HG02981 (cell line): ENCODE measurements at regions not wholly inside any gene's neighbourhood (a gene's known extent, or its start where the extent isn't known, plus 50 kb on each side); places are given as distances from the start of the nearest gene placed in this dataset.

Experiments used
- ATAC-seq: cut with Tn5 transposase; IDR thresholded peaks from one replicate; pipeline ENCODE4 v1.9.1; 2021; ENCODE audit warnings: mild to moderate bottlenecking, moderate library complexity; ENCODE audit not compliant: unreplicated experiment

DNA sequence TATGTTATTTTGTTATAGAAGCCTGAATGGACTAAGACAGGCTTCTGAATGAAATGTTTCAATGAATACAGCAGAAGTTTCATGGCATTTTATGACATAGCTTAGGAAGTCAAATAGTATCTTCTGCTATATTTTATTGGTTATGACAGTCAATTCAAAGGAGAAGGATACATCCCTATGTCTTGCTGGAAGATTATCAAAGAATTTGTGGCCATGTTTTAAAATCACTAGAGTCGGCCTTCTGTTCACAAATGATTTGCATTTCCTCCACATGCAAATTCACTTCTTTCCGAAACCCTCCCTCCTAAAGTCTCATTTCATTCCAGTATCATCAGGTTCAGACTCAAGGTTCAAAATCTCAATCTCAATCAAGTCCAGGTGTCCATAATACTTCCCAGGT is 679.2 kb upstream of the ADAMTS5 start:
- no peak for ATAC-seq

DNA sequence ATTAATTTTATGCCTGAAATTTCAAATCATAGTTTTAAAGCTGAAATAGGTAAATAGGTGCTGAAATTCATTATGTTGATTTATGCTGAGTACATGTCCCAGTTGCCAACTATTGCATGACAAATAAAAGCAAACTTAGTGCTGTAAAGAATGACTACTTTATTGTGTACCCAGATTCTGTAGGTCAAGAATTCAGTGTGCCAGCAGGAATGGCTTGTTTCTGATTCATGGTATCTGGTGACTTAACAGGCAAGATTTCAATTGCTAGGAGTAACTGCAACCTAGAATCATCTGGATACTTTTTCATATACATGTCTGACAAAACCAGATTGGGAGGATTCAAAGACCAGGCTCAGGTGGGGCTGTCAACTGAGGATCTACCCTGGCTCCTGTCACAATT is 678.4 kb upstream of the ADAMTS5 start:
- ATAC-seq: no peak

DNA sequence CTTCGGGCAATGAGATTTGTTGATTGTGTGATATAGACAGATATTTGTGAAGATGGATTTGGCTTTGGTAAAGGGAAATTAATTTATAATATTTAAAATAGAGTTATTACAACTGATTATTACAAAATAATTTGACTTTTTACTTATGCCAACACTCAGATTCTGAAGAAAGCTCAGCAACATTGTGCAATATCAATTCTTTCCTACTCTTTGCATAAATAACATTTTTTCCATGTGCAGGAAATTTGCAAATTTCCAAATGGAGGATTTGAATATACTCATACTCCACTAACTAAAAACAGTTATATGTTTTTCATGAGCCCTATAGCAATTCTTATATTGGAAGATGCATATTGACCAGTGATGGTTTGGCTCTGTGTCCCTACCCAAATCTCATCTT is 676.4 kb upstream of the ADAMTS5 start:
- no peak for ATAC-seq

DNA sequence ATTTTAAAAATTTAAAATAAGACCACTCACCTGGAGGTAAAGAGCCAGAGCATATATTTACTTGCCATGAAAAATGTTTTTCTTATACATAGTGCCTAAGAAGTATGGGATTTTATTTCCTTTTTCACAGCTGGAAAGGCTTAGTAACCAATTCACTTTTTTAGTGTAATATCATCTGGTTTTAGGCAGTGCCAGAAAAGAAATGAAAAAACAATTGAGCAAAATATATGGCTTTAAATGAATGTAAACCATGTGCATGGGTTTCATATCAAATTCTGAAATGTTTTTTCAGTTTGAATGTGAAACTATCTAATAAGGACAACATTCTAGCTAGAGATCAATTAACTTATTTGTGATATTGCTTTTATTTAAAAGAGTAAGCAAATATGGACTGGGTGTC is 672.4 kb upstream of the ADAMTS5 start:
- no peak for ATAC-seq

DNA sequence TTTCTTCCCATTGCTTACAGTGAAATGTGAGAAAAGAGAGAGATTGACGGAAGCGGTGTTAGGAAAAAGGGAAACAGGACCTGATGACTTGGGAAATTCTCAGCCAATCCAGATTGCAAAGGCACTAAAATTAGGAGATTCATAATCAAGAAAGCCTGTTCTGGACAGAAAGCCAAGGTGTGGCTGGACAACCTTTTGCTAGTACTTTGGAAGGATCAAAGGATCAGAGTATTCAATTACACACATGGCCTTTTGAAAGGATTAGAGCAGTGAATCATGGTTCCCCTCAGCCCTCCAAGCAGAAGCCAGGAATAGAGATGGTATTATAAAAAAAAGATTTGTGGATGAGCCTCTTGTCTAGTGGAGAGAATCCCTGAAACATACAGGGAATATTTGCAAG is 669.8 kb upstream of the ADAMTS5 start:
- no peak for ATAC-seq

DNA sequence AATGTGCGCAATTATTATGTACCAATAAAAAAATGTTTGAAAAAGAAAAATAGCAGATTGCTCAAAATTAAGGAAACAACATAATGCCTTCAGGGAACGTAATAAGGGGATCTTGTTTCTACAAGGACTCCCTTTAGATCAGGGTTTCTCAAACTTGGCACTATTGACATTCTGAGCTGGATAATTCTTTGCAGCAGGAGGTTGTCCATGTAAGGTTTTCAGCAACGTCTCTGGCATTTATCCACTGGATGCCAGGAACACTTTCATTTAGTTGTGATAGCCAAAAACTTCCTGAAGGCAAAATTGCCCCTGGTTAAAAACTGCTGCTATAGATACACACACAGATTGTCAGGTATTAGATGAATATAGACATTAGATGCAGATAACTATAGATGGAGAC is 666.7 kb upstream of the ADAMTS5 start:
- ATAC-seq: no peak

DNA sequence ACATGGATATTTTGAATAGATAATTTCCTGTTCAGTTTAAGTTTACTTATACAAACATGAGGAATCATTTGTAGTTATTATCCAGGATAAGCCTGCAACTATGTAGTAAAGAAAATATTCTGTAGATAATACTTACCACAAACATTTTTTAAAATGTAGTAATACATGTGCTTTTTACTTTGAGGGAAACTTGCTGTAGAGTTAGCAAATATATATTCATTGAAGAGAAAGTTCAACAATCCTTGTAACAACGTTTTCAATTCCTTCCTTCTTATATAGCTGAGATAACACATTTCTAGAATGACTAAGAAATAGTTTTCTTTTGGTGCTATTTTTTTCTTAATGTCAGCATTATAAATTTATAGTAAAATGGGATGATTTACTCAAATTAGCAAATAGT is 664.6 kb upstream of the ADAMTS5 start:
- ATAC-seq: no peak

DNA sequence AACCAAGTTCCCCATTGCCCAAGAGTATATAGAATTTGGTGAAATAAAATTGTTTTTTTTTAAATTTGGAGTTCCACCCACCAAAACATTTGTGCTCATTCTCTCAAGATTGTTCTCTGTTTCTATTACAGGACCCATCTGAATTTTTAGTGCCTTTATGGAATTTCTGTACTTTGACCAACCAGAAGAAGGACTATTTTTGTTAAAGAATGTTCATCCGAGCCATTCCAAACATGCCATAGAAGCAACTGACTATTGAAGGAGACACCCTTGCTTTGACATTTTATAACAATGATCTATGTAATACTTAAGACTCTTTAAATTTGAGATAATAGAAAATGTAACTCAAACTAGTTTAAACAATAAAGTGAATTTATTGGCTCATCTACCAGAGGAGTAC is 655.7 kb upstream of the ADAMTS5 start:
- no peak for ATAC-seq

DNA sequence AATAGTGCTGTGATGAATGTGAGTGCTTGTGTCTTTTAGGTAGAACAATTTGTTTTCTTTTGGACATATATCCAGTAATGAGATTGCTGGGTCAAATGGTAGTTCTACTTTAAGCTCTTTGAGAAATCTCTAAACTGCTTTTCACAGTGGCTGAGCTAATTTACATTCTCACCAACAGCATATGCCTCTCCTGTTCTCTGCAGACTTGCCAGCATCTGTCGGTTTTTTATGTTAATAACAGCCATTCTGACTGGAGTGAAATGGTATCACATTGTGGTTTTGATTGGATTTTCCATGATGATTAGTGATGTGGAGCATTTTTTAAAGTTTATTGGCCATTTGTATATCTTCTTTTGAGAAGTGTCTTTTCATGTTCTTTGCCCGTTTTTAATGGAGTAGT is 647.3 kb upstream of the ADAMTS5 start:
- ATAC-seq: no peak

DNA sequence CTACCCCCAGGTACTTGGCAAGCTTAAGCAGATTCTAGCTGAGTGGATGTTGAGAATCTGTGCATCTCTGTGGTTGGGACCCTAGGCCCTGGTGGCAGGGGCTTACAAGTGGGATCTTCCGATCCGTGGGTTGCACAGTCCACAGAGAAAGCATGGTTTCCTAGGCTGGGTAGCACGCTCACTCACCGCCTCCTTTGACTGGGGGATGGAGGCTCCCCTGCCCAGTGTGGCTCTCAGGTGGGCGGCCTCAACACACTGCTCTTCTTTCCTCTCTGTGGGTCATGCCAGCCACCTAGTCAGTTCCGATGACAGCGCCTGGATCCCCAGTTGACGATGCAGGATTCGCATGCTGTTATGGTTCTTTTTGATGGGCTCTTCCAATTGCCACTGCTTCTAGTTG is 639.5 kb upstream of the ADAMTS5 start:
- ATAC-seq: no peak

DNA sequence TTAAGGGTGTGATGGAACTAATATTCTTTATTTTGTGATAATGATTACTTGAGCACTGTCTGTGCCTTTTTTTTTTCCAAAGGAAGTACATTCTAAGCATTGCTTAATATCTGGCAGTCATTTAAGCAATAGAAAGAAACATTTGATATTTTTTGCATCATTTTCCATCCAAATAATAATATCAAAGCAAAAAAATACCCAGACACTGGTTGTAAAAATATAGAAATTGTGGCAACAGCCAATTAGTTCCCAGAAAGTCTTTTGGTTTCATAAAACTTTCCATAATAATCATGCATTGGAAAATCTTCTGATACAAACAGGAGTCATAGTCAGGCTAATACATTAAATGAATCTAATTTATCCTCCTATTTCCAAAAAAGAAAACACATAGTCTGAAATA is 629.3 kb upstream of the ADAMTS5 start:
- ATAC-seq: no peak

DNA sequence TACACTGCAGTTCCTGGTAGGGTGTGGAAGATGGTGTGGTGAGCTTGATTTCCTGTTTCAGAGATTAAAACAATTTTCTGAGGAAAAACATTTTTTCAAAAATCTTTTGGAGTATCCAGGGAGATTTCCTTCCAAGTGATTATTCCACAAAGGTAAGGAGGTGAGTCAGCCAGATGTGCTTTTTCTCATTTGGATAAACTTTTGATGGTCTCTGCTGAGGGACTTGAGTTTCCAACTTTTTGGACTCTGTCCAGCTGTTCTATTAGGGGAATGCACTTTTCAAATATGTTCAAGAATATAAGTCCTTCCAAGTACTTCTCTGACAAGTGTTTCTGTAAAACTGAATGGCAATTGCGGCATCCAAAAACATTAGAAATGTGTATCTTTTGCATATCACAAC is 628.8 kb upstream of the ADAMTS5 start:
- ATAC-seq: no peak

DNA sequence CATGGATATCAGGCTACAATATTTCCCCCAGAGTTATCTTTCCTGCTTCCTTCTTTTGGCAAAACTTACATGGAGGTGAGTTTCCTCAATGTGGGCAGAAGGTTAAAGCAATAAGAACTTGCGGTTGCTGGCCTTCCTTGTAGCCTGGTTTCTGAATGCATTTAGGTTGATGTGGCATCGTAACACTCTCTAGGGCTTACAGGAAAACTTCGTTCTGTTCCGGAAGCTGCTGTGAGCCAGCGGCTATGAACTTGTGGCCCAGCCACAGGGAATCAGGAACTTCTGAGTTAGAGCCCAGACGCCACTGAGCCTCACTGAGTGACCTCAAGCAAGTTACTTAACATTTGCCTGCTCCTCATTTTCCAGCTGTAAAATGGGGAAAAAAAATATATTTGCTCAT is 623.4 kb upstream of the ADAMTS5 start:
- no peak for ATAC-seq

DNA sequence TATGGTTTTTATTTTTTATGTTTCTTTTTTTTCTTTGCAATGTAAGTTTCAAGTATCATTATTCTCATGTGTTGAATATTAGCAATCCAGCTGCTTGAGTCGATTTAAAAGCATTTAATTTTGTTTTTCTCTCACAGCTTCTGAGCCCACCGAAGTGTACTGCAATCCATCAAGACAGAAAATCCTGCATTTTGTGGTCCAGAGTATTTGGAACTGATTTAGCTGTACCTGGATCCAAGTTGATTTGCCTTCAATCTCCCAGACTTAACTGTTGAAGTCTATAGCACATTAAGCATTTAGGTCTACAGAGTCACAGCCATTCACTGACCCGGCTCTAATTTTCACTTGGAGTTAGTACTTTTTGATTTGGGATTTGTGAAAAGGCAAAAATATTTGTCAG is 622.9 kb upstream of the ADAMTS5 start:
- no peak for ATAC-seq

DNA sequence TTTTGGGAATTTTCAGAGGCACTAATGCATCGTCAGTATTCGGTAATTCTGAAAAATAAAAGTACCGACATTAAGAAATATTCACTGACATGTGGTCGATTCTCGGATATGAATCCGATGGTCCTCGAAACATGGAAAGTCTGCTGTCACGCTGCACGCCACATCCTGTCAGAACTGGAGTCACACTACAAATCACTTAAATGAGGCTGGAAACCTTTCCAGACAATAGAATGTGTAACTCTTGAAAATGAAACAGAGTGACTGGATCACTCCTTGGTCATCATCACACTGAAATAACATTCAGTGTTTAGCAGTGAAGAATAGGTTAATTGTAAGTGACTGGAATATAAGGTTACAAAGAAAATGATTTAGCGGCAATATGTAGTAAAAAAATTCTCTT is 620.1 kb upstream of the ADAMTS5 start:
- ATAC-seq: no peak

DNA sequence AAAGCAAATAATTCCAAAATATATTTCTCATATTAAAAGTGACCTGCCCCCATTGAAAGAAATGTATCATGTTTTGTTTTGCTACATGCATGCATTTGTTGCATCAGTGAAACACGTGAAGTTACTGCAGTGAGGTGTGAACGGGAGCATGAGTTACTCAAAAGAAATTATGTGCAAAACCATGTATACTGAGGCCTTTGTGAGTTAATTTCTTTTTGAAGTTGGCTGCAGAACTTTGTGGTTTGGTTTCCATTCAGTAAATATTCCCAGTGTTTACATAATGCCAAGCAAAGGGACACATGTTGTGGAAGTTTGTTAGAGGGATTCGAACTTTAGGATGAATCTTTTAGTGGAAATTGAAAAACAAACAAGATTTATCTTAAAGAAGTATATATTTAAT is 619.4 kb upstream of the ADAMTS5 start:
- ATAC-seq: no peak

DNA sequence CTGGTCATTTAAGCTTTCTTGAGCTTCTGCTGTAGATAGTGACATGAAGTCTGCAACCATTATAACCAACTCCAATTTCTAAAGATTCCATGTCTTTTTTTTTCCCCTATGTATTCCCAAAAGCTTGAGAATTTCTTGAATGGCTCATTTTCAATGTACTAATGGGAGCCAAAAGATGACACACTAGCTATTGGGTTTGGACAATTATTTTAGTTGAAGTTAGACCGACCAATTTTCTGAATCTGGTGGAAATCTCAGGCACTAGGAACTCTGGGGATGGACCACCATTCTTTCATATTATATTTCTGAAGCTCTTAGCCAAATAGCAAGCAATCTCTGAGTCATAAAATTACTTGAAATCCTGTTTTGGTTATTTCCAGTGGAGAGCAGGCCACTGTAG is 617.4 kb upstream of the ADAMTS5 start:
- ATAC-seq: no peak

DNA sequence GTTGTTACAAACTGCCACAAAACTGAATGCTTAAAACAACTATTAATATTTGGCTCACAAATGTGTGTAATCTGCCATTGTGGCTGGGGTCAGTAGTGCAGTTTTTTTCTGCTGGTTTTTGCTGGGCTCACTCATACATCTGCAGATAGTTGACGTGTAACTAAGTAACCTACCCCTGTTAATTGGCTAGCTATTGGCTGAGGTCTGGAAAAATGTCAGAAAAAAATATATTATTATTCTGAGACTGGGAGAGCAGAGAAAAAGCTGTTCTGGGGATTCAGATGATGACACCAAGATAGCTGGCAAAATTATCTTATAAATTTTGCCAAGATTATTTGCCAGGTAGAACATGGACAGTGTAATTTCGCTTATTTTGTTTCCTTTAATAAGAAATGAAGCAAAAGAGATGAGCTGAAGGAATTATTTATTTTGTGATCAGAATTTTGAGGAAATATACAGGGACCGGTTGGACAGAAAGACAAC is 616.1 kb upstream of the ADAMTS5 start:
- ATAC-seq: no peak

DNA sequence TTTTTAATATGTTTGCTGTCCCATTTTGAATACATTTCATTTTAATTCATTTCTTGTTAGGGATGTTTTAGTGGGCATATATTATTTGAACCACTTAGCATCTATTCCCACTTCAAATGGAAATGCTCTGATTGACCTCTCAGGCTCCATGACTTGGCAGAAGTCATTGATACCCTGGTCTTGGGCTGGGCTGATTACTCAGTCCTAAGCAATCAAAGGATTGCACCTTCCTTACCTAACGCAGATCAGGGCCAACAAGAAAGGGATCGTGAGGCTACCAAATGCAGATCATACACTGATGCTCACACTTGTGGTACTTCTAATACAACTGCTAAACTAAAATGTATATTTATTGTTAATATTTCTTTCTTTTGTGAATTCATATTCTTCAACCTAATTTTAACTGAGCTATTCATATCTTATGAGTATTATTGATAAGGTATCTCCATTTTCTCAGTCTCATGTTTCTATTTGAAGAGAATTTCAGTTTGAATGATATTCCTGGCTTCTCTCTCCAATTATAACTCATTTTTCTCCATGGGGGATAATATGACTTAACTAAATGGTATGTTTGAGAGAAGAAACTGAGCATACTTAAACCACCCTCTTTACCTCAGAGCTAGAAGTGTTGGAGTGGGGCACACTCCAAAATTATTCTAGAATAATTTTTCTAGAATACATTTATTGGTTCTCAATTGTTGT is 615.5 kb upstream of the ADAMTS5 start:
- no peak for ATAC-seq

DNA sequence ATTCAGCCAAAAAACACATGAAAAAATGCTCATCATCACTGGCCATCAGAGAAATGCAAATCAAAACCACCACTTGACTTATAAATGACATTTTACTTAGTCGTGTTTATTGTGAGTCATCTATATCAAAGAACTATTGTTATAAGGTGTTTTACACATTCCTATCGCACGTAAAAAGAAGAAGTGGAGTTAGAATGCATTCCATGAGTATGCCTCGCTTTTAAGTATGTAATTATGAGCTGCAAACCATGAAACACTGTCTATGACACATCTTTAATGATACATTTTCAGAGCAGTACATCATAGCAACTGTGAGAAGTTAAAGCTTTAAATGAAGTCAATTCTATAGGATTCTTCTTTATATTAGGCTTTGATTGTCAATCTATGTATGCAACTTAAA is 614.3 kb upstream of the ADAMTS5 start:
- ATAC-seq: no peak

DNA sequence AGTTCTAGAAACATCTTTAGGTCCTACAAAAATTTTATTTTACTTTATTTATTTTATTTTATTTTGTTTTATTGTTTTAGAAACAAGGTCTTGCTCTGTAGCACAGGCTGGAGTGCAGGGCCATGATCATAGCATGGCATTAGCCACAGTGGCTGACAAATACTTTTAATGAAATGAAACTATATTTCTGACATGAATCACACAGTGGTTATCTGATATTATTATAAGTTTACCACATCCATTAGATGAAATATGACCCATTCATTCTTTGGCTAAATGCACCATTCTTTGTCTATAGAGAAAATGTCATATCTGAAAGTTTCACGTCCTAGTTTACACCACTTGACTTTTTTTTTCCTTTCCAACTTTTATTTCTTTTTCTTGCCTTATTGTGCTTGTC is 613.4 kb upstream of the ADAMTS5 start:
- no peak for ATAC-seq

DNA sequence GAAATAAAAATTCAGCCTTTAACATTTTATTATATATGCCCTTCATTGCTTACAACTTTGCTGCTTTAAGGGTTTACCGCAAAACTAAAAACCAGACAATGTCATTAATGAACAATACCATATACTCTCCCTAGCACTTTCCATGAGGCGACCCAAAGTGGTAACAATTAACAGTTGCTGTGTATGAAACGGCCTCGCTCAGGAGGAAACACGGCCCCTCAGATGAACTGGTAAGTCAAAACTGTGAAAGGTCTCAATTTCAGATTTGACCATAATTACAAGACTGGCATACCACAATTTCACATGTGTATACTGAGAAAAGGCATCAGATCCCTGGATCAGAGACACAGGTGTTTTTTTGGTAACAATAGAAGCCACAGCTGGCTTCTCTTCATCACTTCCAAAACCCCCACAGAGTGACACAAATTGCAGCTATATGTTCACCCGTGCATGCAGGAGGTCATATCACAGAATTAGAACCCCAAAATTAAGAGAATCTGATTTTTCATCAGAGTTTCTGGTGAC is 611.9 kb upstream of the ADAMTS5 start:
- ATAC-seq: no peak

DNA sequence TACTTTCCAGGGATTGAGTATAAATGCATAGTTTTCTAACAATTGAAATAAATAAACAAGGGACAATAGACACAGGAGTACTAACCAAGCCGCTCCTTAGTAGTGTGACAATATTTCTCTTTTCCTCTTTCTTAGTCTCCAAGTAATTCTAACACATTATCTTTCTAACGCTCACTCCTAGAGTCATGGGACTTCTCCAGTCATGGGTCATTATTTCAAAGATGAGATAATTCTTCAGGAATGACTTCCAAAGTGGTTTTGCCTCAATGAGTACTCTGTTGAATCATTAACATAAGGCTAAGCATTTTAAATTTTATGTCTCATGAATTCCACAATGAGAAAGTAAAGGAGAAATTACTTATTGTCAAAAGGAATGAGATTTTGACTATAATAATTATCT is 605.8 kb upstream of the ADAMTS5 start:
- no peak for ATAC-seq
